GM23338 (cell line): ENCODE measurements at regions not wholly inside any gene's neighbourhood (a gene's known extent, or its start where the extent isn't known, plus 50 kb on each side); places are given as distances from the start of the nearest gene placed in this dataset.

Experiments
- ATAC-seq: fragments of 200-7000 bp; cut with Tn5 transposase; 3 replicates; pipeline ENCODE4 v1.9.1; 2020
- DNase-seq: peaks from one replicate; pipeline ENCODE4 v3.0.0-alpha.2; 2015; ENCODE audit warnings: low spot score
- H2AFZ ChIP-seq: fragments of 200-600 bp; sonication (generic); 2 replicates; pipeline ENCODE4 v1.8.0; 2016; ENCODE audit warnings: antibody characterized with exemption, mild to moderate bottlenecking, moderate library complexity
- H3F3A ChIP-seq: fragments of 200-600 bp; sonication (generic); replicated peaks from 2 replicates; pipeline ENCODE4 v1.8.0; 2017; ENCODE audit warnings: antibody characterized with exemption, mixed run types, low read depth
- H3K27ac ChIP-seq: fragments of 200-600 bp; sonication (generic); 2 replicates; pipeline ENCODE4 v1.6.1; 2016; ENCODE audit warnings: low read depth
- H3K27me3 ChIP-seq: fragments of 200-600 bp; sonication (generic); 2 replicates; pipeline ENCODE4 v1.8.0; 2016; ENCODE audit warnings: mild to moderate bottlenecking, mixed run types, moderate library complexity; ENCODE audit not compliant: insufficient read depth
- H3K36me3 ChIP-seq: fragments of 200-600 bp; sonication (generic); 2 replicates; pipeline ENCODE4 v1.8.0; 2016; ENCODE audit warnings: mild to moderate bottlenecking; ENCODE audit not compliant: insufficient read depth
- H3K4me1 ChIP-seq: fragments of 200-600 bp; sonication (generic); 2 replicates; pipeline ENCODE4 v1.8.0; 2016; ENCODE audit warnings: mild to moderate bottlenecking, moderate library complexity; ENCODE audit not compliant: insufficient read depth
- H3K4me2 ChIP-seq: fragments of 200-600 bp; sonication (generic); 2 replicates; pipeline ENCODE4 v1.7.1; 2017; ENCODE audit warnings: mixed run types
- H3K4me3 ChIP-seq: fragments of 200-600 bp; sonication (generic); 2 replicates; pipeline ENCODE4 v1.6.1; 2016; ENCODE audit warnings: mixed run types
- H3K79me2 ChIP-seq: fragments of 200-600 bp; sonication (generic); replicated peaks from 2 replicates; pipeline ENCODE4 v1.8.0; 2017; ENCODE audit warnings: mild to moderate bottlenecking; ENCODE audit not compliant: insufficient read depth
- H3K9me2 ChIP-seq: fragments of 200-600 bp; sonication (generic); 2 replicates; pipeline ENCODE4 v1.8.0; 2017; ENCODE audit not compliant: insufficient read depth
- H4K20me1 ChIP-seq: fragments of 200-600 bp; sonication (generic); replicated peaks from 2 replicates; pipeline ENCODE4 v1.8.0; 2017; ENCODE audit warnings: mild to moderate bottlenecking; ENCODE audit not compliant: insufficient read depth
- H3K27ac Mint-ChIP-seq: 2 replicates; pipeline ENCODE4 v1.8.0; 2020; ENCODE audit warnings: inconsistent platforms, mild to moderate bottlenecking, moderate library complexity, mixed read lengths
- H3K27me3 Mint-ChIP-seq: 3 replicates; pipeline ENCODE4 v1.8.0; 2022; ENCODE audit warnings: low read depth, mild to moderate bottlenecking, moderate library complexity, mixed read lengths, inconsistent platforms; ENCODE audit not compliant: insufficient read depth, poor library complexity
- H3K36me3 Mint-ChIP-seq: 3 replicates; pipeline ENCODE4 v1.8.0; 2021; ENCODE audit warnings: low read depth, mild to moderate bottlenecking, inconsistent platforms, moderate library complexity, mixed read lengths
- H3K4me1 Mint-ChIP-seq: 3 replicates; pipeline ENCODE4 v1.8.0; 2020; ENCODE audit warnings: mild to moderate bottlenecking, inconsistent platforms, mixed read lengths
- H3K4me3 Mint-ChIP-seq: 3 replicates; pipeline ENCODE4 v1.8.0; 2021; ENCODE audit warnings: moderate library complexity, mild to moderate bottlenecking, inconsistent platforms, mixed read lengths
- H3K9me3 Mint-ChIP-seq: 3 replicates; pipeline ENCODE4 v1.8.0; 2020; ENCODE audit warnings: moderate library complexity, mild to moderate bottlenecking, inconsistent platforms, mixed read lengths
- CREB1 ChIP-seq: fragments of 250-450 bp; sonication (Bioruptor Pico); IDR thresholded peaks from 2 replicates; pipeline ENCODE4 v1.5.0; 2020; ENCODE audit warnings: low read depth, mild to moderate bottlenecking, moderate library complexity
- CTCF ChIP-seq, 2 experiments: fragments of 200-600 bp in 1 of 2; sonication (generic) in 1 of 2; conservative IDR thresholded peaks; 2 replicates each; pipeline versions ENCODE4 v1.5.1 to v1.6.1; 2016 to 2017; ENCODE audit warnings: antibody characterized with exemption in 2 of 2, low read depth in 2 of 2, mild to moderate bottlenecking in 2 of 2, moderate library complexity in 1 of 2
- ETS1 ChIP-seq: IDR thresholded peaks from 2 replicates; pipeline ENCODE4 v1.6.1; 2016; ENCODE audit warnings: antibody characterized with exemption
- POLR2AphosphoS5 ChIP-seq: IDR thresholded peaks from 2 replicates; pipeline ENCODE4 v1.6.1; 2016; ENCODE audit warnings: antibody characterized with exemption, low read depth
- REST ChIP-seq: IDR thresholded peaks from one replicate; pipeline ENCODE4 v1.6.1; 2018; ENCODE audit warnings: antibody characterized with exemption; ENCODE audit not compliant: unreplicated experiment
- STAT1 ChIP-seq: IDR thresholded peaks from one replicate; pipeline ENCODE4 v1.6.1; 2016; ENCODE audit warnings: antibody characterized with exemption; ENCODE audit not compliant: unreplicated experiment
- ZNF114 ChIP-seq: fragments of 250-450 bp; sonication (Bioruptor Pico); IDR thresholded peaks from 2 replicates; pipeline ENCODE4 v1.5.0; 2020; ENCODE audit warnings: mild to moderate bottlenecking, moderate library complexity
- ZNF462 ChIP-seq: fragments of 250-450 bp; sonication (Bioruptor Pico); IDR thresholded peaks from 2 replicates; pipeline ENCODE4 v1.5.0; 2020; ENCODE audit warnings: mild to moderate bottlenecking, moderate library complexity

GRCh38 chr2:105686588-105686987 is 58.1 kb upstream of the NCK2 start:
- Mint-ChIP-seq H3K4me3 (no peak overlapping the region), H3K4me1 (peaks cover 4% of the 10 kb centered on the region; the same call in 2 of the 3 replicates), H3K27me3 (peaks cover 2% of the 10 kb centered on the region), H3K9me3 (no peaks in the 10 kb centered on the region), H3K27ac (no peak overlapping the region), H3K36me3 (no peaks in the 10 kb centered on the region)
- Histone ChIP-seq H3K4me3 (no peak overlapping the region), H3K27me3 (no peaks in the 10 kb centered on the region), H3K4me2 (no peak overlapping the region), H3K27ac (no peak overlapping the region), H2AFZ (no peak overlapping the region), H3K4me1 (no peaks in the 10 kb centered on the region), H3K79me2 (no peaks in the 10 kb centered on the region), H3F3A (no peaks in the 10 kb centered on the region), H3K9me2 (no peaks in the 10 kb centered on the region), H4K20me1 (no peaks in the 10 kb centered on the region), H3K36me3 (no peaks in the 10 kb centered on the region)
- ATAC-seq = no peak
- no peak for DNase-seq
- no peak for TF ChIP-seq POLR2AphosphoS5
- TF ChIP-seq ZNF114 (CRISPR knock-in tag) = no peak
- TF ChIP-seq ETS1 = no peak
- no peak for TF ChIP-seq STAT1

- DNase-seq = no peak
- H3K4me3 ChIP-seq = no peak overlapping the region
- no peak overlapping the region for H2AFZ ChIP-seq
- H4K20me1 ChIP-seq = no peaks in the 10 kb centered on the region
- Mint-ChIP-seq H3K27ac (no peak overlapping the region), H3K27me3 (no peaks in the 10 kb centered on the region), H3K36me3 (no peaks in the 10 kb centered on the region), H3K4me1 (no peaks in the 10 kb centered on the region), H3K9me3 (no peaks in the 10 kb centered on the region), H3K4me3 (no peak overlapping the region)
- no peaks in the 10 kb centered on the region for H3K79me2 ChIP-seq
- H3K4me1 ChIP-seq = no peaks in the 10 kb centered on the region
- no peak overlapping the region for H3K27ac ChIP-seq
- H3K27me3 ChIP-seq = no peaks in the 10 kb centered on the region
- no peaks in the 10 kb centered on the region for H3K36me3 ChIP-seq
- no peak for ATAC-seq
- no peaks in the 10 kb centered on the region for H3K9me2 ChIP-seq
- H3K4me2 ChIP-seq = no peak overlapping the region
- no peaks in the 10 kb centered on the region for H3F3A ChIP-seq
- TF ChIP-seq ETS1 (no peak), POLR2AphosphoS5 (no peak), ZNF462 (CRISPR knock-in tag) (no peak), CREB1 (CRISPR knock-in tag) (no peak), CTCF (conservative IDR thresholded peaks at IDR 0.05; ENCODE audit: low read depth in 2 of 2) (no peak), REST (no peak)
These were observed 61.7 kb upstream of the NCK2 start for GRCh38 chr2:105683011-105683492.
